Mucosa of descending colon (tissue), 3 donors: ENCODE measurements at regions not wholly inside any gene's neighbourhood (a gene's known extent, or its start where the extent isn't known, plus 50 kb on each side); places are given as distances from the start of the nearest gene placed in this dataset.

Source experiments
- ATAC-seq: fragments of 200-7000 bp; cut with Tn5 transposase; one replicate; pipeline ENCODE4 v1.9.1; 2020; ENCODE audit warnings: mild to moderate bottlenecking, moderate library complexity
- DNase-seq, 3 donors: peaks; one replicate each; pipeline ENCODE4 v3.0.0-alpha.2; 2020
- H3K36me3 ChIP-seq: fragments of 200-600 bp; one replicate; pipeline ENCODE4 v1.8.0; 2021; ENCODE audit warnings: low read depth, mild to moderate bottlenecking
- H3K4me1 ChIP-seq: fragments of 200-600 bp; one replicate; pipeline ENCODE4 v1.8.0; 2021; ENCODE audit warnings: low read depth, mild to moderate bottlenecking
- H3K4me3 ChIP-seq: fragments of 200-600 bp; one replicate; pipeline ENCODE4 v1.8.0; 2021; ENCODE audit warnings: mild to moderate bottlenecking
- H3K9me3 ChIP-seq: fragments of 200-600 bp; one replicate; pipeline ENCODE4 v1.8.0; 2021; ENCODE audit warnings: mild to moderate bottlenecking
- CTCF ChIP-seq: fragments of 200-600 bp; IDR thresholded peaks from one replicate; pipeline ENCODE4 v1.8.0; 2022; ENCODE audit warnings: antibody characterized with exemption, mild to moderate bottlenecking
- intact Hi-C, 2 donors: fragments of 100-400 bp; cut with DNase I in 1 of 2; cut with micrococcal nuclease in 1 of 2; formaldehyde crosslinking; loops; one replicate each; pipeline versions ENCODE4 v1.11.0 to v1.11.1; 2022; cut with DNase I, micrococcal nuclease
- donor health status: DM: no; HTN: no; CAD: no; lungs with moderate emphysema.
- donor health status: DM: no; HTN: no; CAD: no.
- donor health status: DM: no; HTN: yes; CAD: no.

- no peak for TF ChIP-seq CTCF
- Histone ChIP-seq H3K9me3 (no peaks in the 10 kb centered on the region), H3K36me3 (no peaks in the 10 kb centered on the region), H3K4me3 (no peak overlapping the region), H3K4me1 (peaks cover 6% of the 10 kb centered on the region)
- intact Hi-C loops = no loop called here
- DNase-seq (peak in 1 of 3 donors; percentile 33), ATAC-seq (peak; percentile 92)
These were observed 151.5 kb upstream of the SMC2 start for GRCh38 chr9:103942651-103943050.

DNA sequence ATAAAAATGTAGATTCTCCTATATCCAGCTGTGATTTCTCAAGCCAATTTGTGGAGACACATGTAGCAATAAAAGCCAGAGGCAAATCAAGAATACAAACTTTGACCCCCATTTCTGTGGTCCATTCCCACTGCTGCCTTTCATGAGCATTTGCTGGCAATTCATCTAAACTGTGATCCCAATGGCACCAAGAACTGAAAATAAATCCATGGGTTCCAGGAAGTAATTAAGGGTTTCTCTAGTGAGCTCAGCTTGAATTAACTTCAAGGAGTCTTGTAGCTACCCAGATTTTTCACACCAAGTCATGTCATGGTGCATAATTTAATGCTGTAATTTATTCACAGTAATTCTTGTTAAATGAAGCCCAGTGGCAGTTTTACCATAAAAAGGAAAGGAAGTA is 145.0 kb upstream of the SMC2 start:
- TF ChIP-seq CTCF = no peak
- Histone ChIP-seq H3K9me3 (no peaks in the 10 kb centered on the region), H3K4me1 (peaks cover 6% of the 10 kb centered on the region), H3K4me3 (no peak overlapping the region), H3K36me3 (no peaks in the 10 kb centered on the region)
- DNase-seq (no peak), ATAC-seq (no peak)
- intact Hi-C loops = no loop called here

GRCh38 chr9:103977163-103977562 is 116.9 kb upstream of the SMC2 start:
- DNase-seq (no peak), ATAC-seq (no peak)
- intact Hi-C loops = no loop called here
- Histone ChIP-seq H3K4me1 (no peaks in the 10 kb centered on the region), H3K9me3 (no peaks in the 10 kb centered on the region), H3K4me3 (no peak overlapping the region), H3K36me3 (no peaks in the 10 kb centered on the region)
- TF ChIP-seq CTCF = no peak

GRCh38 chr9:103978396-103978795 is 115.7 kb upstream of the SMC2 start:
- ATAC-seq (no peak), DNase-seq (no peak)
- Histone ChIP-seq H3K36me3 (no peaks in the 10 kb centered on the region), H3K4me3 (no peak overlapping the region), H3K9me3 (no peaks in the 10 kb centered on the region), H3K4me1 (no peaks in the 10 kb centered on the region)
- intact Hi-C loops = no loop called here
- no peak for TF ChIP-seq CTCF

DNA sequence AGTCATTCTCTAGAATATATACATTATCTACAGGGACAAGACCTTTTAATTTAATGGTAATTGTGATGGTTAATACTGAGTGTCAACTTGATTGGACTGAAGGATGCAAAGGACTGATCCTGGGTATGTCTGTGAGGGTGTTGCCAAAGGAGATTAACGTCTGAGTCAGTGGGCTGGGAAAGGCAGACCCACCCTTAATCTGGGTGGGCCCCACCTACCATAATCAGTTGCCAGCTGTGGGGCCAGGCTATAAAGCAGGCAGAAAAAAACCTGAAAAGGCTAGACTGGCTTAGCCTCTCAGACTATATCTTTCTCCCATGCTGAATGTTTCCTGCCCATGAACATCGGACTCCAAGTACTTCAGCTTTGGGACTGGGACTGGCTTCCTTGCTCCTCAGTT is 112.2 kb upstream of the SMC2 start:
- TF ChIP-seq CTCF = no peak
- intact Hi-C loops = no loop called here
- Histone ChIP-seq H3K9me3 (no peaks in the 10 kb centered on the region), H3K4me3 (no peak overlapping the region), H3K36me3 (no peaks in the 10 kb centered on the region), H3K4me1 (no peaks in the 10 kb centered on the region)
- DNase-seq (no peak), ATAC-seq (no peak)

- no peaks in the 10 kb centered on the region for H3K4me1 ChIP-seq
- H3K36me3 ChIP-seq = no peaks in the 10 kb centered on the region
- ATAC-seq (no peak), DNase-seq (no peak)
- intact Hi-C loops = no loop called here
- no peaks in the 10 kb centered on the region for H3K9me3 ChIP-seq
- H3K4me3 ChIP-seq = no peak overlapping the region
- no peak for TF ChIP-seq CTCF
These were observed 109.0 kb upstream of the SMC2 start for GRCh38 chr9:103985077-103985476.
